Dermis microvascular lymphatic vessel endothelial cell (primary cell): ENCODE measurements at regions not wholly inside any gene's neighbourhood (a gene's known extent, or its start where the extent isn't known, plus 50 kb on each side); places are given as distances from the start of the nearest gene placed in this dataset.

Experiments
- DNase-seq, 2 donors: peaks; one replicate each; pipeline versions ENCODE4 v3.0.0 to v3.0.0-alpha.2; 2010; ENCODE audit warnings: low read depth in 2 of 2

DNA sequence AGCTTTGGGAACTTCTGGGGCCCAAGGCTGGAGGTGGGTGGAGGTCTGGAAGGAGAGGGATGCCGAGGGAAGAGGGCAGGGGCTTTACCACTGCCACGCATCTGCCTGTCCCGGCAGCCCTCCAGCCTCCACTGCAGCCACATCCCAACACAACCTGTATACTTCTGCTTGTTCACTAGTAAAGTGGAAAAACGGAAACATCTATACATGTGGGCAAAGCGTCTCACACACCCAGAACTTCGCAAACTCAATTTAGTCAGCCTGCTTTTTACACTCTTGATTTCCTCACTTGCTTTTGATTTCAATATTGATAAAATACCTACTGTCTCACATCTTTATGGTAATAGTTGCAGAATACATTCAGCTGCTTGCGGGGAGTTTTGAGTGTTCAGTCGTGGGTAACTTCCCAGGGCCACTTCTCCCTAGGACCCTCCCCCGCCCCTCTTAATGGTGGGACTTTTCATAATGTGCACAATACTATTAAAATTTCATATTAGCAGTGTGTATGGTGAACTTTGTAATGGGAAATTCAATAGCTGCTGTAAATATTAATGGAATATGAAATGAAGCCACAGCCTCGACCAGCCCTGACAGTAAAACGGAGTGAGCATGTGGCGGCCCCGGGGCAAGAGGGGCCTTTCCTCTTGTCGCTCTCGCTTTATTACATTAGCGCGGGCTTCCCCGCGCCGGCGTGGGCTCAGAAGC is 85.2 kb downstream of the NR2F2 start:
- DNase-seq, result no peak

DNA sequence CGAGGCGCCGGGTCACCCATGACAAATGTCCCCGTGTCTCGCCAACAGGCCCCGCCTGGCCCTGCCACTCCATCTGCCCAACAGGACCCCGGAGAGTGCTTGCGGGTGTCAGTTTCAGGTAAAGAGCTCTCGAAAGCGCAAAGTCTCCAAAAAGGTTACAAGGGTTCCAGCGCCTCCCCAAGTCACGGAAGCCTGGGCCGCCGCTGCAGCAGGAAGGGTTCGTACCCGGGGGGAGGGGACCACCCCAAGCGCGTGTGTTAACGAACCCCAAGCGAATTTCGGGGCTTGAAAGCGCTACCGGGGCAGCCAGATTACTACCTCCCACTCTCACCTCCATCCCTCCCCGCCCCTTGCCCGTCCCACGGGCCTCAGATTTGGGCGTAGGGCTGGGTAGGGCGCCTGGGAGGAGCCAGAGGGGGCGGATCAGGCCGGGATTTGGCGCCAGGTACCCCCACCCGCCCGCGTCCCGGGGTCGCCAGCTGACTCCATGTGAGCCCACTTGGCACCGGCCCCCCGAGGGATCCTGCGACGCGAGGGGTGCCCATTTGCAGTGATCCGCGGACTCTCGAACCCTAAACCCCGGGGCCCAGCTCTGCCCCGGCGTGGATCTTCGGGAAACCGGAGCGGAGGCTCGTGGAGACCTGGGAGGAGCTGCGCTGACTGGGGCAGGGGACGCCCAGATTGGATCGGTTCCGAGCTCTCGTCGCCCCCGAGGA is 85.9 kb downstream of the NR2F2 start:
- no peak for DNase-seq

DNA sequence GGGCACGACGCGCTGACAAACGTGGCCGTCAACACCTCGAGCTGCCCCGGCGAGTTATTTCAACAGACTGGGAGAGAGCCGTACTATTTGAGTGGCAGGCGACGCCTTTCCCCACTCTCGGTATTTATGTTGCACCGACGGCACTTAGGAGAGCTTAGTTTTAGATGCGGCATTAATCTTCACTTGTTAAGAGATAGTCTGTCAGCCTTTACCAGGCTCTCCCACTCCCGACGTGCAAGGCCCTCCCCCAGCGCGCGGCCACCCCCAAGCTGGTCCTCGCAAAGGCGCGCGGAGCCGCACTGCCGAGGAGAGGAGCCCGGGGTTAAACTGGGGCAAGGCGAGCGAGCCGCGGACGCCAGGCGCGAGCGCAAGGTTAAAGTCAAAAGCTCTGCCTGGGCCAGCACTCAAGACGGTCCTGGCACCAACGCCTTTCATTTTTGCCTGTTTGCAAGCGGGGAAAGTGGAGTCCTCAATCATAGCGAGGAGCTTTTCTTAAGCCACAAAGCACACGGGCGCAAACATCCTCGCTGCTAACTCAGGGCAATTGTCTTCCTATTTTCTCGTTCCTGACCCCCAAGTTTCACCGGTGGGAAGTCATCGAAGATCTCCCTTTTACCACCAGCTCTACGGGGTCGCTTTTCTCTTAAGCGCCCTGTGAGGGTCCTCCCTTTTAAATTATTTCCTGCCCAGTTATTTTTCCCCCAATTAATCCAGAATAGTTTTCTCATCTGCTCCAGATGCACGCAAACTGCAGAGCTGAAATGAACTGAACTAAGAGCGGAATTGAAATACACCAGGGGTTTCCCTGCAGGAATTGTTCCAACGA is 86.6 kb downstream of the NR2F2 start:
- peak in 1 of 2 donors; percentile 22 for DNase-seq

DNA sequence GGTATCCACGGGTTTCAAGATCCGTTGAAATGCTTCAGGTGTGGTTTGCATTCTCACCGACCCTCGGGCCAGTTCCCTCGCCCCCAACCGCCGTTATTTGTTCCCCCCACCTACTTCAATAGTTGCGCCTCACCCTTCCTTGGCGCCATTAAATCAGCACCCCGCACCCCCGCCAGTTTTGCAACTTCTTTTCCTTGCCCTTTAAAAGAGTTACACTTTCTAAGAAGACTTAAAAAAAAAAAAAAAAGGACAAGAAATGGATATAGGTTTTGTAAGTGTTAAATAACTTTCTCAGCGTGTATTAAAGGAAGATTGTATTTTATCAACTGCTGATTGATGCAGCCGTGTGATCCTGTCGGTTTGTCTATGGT is 87.2 kb downstream of the NR2F2 start:
- no peak for DNase-seq

DNA sequence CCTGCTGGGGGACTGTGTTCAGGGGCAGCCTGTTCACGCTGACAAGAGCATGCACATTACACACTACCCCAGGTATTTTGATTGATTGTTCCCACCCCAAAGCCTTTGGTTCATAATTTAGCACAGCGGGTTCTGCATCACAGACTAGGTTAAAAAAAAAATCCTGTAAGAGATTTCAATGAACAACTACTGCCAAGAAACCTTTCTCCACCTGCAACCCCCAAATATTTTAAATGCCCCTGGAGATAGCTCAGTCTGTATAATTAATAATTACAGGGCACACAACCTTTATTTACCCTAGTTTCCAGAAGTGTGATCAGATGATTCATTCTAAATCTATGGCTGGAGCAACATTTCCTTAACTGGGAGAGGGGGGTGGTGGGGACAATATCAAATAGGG is 87.6 kb downstream of the NR2F2 start:
- DNase-seq, result no peak

DNA sequence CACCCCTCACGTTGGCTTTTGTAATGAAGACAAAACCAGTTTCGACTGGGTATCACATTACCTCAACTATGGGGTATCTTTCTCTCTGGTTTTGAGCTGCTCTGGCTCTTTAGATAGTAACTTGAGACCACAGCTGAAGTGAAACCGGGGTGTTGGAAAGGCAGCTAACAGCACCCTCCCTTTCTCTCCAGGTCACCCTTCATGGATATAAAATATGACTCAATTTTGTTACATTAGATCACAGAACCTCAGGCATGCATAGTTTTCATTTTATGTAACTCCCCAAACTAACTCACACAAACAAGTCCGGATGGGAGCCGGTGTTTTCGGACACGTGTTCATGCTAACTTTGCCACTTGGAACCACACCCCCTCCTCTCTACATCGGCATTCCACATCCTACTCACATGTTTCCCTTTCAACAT is 90.7 kb downstream of the NR2F2 start:
- DNase-seq, result no peak

DNA sequence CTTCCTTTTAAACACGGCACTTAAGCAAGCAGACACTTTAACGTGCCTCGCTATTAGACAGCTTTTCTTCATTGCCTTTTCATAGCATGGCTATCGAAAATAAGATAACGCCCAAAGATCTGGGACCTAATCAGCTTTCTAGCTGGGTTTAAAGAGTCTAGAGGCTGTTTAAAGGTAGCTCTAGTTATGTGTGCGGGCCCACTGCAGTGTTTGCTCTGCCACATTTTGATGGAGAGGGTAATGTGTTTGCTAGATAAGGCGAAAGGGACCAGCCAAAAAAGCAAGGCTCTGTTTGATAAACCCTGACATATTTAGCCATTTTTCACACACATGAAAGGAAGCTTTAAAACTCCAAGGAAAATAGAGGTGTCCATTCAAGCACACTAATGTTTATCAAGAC is 91.6 kb downstream of the NR2F2 start:
- DNase-seq, result no peak

DNA sequence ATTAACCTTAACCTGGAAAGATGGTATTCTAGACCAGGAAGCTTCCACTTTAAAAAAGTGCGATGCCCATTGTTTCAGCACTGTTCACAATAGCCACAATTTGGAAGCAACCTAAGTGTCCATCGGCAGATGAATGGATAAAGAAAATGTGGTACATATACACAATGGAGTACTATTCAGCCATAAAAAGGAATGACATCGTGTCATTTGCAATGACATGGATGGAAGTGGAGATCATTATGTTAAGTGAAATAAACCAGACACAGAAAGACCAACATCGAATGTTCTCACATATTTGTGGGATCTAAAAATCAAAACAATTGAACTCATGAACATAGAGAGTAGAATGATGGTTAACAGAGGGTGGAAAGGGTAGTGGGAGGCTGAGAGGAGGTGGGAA is 94.2 kb downstream of the NR2F2 start:
- DNase-seq, result no peak

DNA sequence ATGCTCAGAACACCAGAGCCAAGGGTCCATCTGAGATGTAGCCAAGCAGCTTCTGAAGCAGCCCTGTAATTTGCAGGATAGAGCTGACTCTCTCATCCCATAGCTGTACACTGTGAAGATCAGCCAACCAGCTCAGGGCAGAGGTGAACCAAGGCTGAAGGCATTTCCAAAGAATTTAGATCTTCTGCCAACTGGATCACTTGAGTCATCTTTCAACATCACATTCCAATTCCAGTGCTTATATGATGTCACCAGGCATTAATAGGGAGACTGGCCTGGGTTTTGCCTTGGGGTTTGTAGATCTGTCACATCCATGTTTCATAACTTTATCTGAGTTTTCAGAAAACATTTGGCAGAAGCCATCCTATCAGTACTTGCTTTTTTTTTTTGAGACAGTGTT is 98.2 kb downstream of the NR2F2 start:
- peak in 1 of 2 donors; percentile 43 for DNase-seq

DNA sequence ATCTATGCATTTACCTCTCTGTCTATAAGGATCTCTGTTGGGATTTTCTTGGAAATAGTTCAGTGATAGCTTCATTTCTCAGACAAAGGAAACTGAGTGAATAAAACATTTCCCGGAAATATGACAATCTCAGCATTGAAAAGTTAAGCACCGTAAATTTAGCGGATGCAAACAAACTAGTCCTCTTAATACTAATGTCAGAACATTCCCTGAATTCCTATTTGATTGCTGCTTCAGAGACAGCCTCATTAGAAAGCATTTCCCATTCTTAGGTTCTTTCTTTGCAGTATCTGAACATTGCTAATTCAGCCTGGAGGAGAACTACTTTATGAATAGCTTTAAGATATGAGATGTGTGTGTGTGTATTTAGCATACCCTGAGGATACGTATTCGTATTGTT is 101.3 kb downstream of the NR2F2 start:
- DNase-seq, result no peak

DNA sequence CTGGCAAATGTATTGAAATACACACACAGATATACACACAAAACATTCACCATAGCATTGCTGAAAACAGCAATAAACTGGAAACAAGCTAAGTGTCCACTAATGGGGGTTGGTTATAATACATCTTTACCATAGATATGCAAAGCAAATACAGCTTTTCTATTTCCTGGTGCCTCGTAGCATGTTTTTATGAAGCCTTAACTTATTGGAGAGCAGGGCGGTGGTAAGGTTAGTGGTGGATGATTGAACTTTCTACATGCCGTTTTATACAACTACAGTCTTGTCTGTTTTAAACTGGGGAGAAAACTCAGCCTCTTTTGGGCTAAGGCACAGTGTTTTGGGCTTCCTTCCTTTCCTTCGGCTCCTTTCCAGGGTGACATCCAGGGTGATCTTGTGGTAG is 104.5 kb downstream of the NR2F2 start:
- no peak for DNase-seq

DNA sequence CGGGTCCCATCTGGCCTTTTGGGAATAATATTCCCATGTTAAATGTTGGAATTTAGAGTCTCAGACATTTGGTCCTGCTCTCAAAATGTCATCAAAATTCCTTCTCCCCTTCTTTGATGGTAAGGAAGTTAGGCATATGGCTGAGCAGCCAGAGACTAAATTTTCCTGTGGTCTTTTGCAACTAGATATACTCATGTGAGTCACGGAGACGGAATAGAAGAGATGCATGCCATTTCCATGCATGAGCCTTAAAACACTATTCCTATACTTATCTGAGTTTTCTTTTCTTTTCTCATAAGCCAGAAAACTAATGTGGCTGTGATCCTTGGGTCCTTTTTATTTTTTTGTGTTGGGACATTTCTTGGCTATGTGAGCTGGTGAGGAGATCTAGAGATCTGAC is 105.3 kb downstream of the NR2F2 start:
- DNase-seq, result no peak

DNA sequence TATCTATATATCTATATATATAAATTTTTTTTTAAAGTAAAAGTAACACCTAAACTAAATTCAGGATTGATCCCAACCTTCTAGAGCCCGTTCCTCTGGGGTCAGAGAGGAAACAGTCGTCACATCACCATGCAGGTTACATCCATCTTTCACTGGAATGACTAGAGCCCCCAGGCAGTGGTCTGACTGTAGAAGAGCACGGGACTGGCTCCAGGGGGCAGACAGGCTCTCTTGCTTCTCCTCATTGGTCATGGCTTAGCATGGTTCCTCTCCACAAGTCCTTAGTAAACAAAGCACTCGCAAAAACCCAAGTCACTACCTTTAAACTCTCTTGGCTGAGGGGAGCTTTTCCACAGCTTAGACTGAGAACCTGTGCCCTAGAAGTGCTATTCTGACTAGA is 110.5 kb downstream of the NR2F2 start:
- DNase-seq, result no peak

DNA sequence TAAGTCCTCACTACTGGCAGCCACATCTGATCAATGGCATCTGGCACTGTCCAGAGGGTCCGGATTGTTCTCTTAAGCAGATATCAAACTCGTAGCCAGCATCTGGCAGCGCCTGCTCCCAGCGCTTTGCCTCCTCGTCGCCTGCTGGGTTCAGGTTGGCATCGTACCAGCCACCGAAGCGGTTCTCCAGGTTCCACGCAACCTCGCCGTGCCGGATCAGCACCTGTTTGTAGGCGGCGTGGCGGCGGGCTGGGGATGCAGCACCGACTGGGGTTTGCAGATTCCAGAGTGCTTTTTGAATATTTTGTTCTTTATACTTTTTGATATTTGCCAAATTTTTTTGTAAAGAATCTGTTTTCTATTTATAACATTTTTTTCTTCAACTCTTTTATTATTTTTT is 111.6 kb downstream of the NR2F2 start:
- DNase-seq, result no peak

DNA sequence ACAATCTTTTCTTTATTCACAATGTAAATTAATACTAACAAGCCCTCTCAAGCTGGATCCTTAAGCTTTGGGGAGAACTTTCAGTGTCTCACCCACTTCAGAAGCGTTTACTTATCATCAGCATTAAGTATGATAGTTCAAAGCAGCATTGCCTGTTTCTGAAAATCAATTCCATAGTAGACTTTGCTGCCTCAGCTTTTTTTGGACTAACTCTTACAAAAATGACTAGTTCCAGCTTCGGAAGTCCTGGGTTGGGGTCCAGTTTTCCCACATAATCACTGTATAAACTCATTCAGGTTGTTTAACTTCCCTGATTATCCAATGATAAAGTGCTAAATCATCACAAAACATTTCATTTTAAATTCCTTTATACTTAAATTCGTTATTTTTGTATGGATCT is 114.4 kb downstream of the NR2F2 start:
- no peak for DNase-seq

DNA sequence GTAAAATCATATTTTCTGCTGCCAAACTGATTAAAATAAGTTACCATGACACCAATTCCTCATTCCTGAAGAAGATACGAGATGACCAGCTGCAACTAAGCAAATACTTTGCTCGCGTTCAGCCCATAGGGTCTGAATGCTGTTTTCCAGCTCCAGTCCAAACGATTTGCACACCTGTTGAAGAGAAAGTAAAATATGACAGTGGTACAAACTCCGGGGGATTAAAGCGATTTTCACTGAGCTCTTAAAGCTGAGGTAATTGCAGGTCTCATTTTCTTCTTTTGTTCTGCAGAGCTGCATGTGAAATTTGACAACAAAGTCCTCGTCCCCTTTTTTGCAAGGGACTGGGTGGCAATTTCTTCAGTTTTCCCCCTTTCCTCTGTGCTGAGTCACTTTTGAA is 118.4 kb downstream of the NR2F2 start:
- DNase-seq, result no peak

DNA sequence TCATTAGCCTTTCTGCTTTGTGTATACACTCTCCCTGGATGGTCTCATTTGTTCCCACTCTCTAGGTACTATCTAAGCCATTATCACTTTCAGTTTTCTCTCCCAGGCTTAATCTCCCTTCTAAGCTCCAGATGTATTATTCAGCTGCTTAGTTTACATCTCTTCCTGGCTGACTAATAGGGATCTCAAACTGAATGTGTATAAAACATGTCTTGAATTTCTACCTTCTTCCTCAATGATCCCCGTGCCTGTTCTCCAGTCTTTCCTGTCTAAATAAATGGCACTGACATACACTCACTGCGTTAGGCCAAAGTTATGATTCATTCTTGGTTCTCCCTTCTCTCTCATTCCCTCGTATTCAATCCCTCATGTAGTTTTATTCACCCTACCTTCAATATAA is 127.3 kb downstream of the NR2F2 start:
- no peak for DNase-seq

DNA sequence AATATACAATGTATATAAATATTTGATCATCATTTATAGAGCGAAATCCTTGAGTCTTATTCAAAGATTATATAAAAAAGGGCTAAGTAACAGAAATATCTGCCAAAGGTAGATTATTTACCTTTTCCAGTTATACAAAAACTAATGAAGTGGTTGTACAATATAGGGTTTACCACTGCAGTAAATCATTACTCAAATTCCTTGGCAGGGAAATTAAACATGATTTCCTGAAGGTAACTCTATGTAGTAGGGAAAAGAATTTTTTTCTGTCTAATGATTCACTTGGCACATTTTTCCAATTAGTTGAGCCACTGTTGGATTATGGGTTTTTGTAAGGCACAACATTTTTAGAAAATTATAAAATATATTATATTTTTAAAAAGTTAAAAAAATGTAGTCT is 129.6 kb downstream of the NR2F2 start:
- no peak for DNase-seq

DNA sequence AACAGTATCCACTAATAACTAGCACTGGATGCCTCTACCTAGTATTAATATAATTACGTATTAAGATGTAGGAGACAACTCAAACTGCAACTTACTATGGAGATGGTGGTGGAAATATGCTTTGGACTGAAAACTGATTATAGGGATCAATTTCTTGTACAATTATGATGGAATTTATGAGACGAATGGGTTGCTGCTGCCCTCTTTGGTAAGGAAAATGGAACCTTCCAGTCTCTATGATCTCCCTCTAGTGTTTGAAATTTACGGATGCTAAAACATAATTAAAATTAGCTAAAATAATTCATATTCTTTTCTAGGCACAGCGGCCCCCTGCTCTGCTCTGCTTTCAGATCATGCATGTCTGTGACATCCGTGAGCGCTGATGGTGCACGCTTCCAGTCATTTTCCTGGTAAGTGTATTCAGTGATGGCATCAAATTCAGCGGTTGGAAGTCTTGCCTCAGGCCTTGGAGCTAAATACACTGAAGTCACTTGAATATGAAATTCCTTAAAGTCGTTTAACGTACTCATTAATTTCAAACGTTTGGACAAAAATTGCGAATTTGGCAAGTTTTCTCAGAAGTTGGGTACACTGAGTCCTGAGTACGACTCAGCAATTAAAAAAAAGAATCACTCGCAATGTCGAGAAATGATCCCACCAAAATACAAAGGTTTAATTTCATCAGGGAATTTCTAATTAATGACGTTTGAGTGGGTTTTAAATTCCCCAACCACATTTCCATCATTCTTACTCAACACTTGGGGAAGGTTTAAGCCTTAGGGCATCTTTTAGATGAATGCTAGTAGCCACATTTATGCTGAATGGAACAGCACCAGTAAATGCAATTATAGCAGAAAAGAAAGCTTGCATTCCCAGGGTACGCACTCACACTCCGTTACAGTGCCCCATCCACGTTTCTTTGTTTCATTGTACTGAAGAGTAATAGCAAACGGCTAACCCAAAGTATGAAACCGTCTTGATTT is 132.6 kb downstream of the NR2F2 start:
- DNase-seq, result peak in 1 of 2 donors; percentile 17

DNA sequence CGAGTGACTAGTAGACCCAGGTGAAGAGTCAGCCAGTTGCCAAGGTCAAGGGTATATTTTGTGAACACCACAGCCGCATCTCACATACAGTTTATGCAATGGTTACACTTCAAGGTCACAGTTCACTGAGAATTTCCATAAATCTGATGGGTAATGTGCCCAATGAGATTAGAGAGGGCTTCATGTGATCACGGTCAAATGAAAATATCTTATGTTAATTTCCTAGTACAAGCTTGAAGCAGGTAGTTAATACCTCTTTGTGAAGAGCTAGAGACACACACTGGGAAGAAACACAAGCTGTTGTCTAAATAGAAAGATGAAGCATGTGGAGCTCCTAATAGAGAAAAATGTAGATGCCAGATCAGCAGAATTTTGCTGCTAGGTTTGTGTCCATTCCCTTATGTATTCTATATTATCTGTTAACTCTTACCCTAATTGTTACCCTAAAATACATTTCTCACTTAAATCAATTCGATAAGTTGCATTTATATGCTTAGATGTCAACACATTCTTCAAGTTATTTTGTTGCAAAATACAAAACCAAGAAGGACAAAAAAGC is 136.0 kb downstream of the NR2F2 start:
- DNase-seq, result no peak

DNA sequence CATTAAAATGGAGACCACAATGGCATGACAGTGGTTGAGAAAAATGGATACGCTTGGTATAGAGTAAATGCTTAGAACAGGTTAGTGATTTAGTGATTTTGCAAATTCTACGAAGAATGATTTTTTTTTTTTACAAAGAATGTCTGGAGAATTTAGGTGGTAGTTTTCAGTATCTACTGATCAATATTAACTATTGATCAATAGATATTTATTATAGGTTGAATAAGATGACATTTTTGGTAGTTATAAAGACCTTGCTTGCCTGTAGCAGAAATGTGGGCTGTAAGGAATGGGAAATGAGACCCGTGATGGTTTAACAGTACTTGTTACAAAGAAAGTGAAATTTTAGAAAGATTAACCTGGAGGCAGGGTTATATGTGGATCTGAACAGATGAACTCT is 137.5 kb downstream of the NR2F2 start:
- no peak for DNase-seq
